ENCODE measurements at regions not wholly inside any gene's neighbourhood (a gene's known extent, or its start where the extent isn't known, plus 50 kb on each side); places are given as distances from the start of the nearest gene placed in this dataset.

GRCh38 chr2:2890246-2890645 is 487.4 kb downstream of the EIPR1 start:
- no peak overlapping the region for H3K4me3 Mint-ChIP-seq
- H3K4me1 Mint-ChIP-seq (ENCODE audit: low read depth): no peaks in the 10 kb centered on the region
- H3K27me3 Mint-ChIP-seq (ENCODE audit: insufficient read depth): no peaks in the 10 kb centered on the region; the same call in 1 of the 2 replicates
- peaks cover 21% of the 10 kb centered on the region; the same call in 1 of the 2 replicates for H3K36me3 Mint-ChIP-seq (ENCODE audit: low read depth)
- no peak for TF ChIP-seq CTCF (IDR thresholded peaks at IDR 0.05)
- H3K9me3 Mint-ChIP-seq: peaks cover 39% of the 10 kb centered on the region
- H3K27ac Mint-ChIP-seq: no peak overlapping the region
- DNase-seq: no peak

- no peak for TF ChIP-seq CTCF (IDR thresholded peaks at IDR 0.05)
- H3K27me3 Mint-ChIP-seq (ENCODE audit: insufficient read depth): no peaks in the 10 kb centered on the region; the same call in 1 of the 2 replicates
- no peaks in the 10 kb centered on the region for H3K4me1 Mint-ChIP-seq (ENCODE audit: low read depth)
- H3K4me3 Mint-ChIP-seq: no peak overlapping the region
- H3K9me3 Mint-ChIP-seq: peaks cover 39% of the 10 kb centered on the region
- H3K36me3 Mint-ChIP-seq (ENCODE audit: low read depth): peaks cover 21% of the 10 kb centered on the region; the same call in 1 of the 2 replicates
- H3K27ac Mint-ChIP-seq: no peak overlapping the region
- no peak for DNase-seq
Measured at GRCh38 chr2:2889646-2890045, 488.0 kb downstream of the EIPR1 start.

- no peak for TF ChIP-seq CTCF (IDR thresholded peaks at IDR 0.05)
- Mint-ChIP-seq H3K4me3 (no peak overlapping the region), H3K27me3 (ENCODE audit: insufficient read depth) (no peaks in the 10 kb centered on the region; the same call in 1 of the 2 replicates), H3K36me3 (ENCODE audit: low read depth) (peaks cover 21% of the 10 kb centered on the region; the same call in 1 of the 2 replicates), H3K4me1 (ENCODE audit: low read depth) (no peaks in the 10 kb centered on the region), H3K27ac (no peak overlapping the region), H3K9me3 (peaks cover 39% of the 10 kb centered on the region)
- no peak for DNase-seq
Measured at GRCh38 chr2:2889141-2889540, 488.5 kb downstream of the EIPR1 start.

- Mint-ChIP-seq H3K4me1 (ENCODE audit: low read depth) (no peaks in the 10 kb centered on the region), H3K27me3 (ENCODE audit: insufficient read depth) (no peaks in the 10 kb centered on the region; the same call in 1 of the 2 replicates)
Measured at GRCh38 chr2:2887772-2888387, 489.7 kb downstream of the EIPR1 start.

GRCh38 chr2:2886922-2887321 is 490.7 kb downstream of the EIPR1 start:
- no peak for TF ChIP-seq CTCF (IDR thresholded peaks at IDR 0.05)
- Mint-ChIP-seq H3K27me3 (ENCODE audit: insufficient read depth) (no peaks in the 10 kb centered on the region; the same call in 1 of the 2 replicates), H3K9me3 (peaks cover 38% of the 10 kb centered on the region), H3K4me1 (ENCODE audit: low read depth) (no peaks in the 10 kb centered on the region), H3K27ac (no peak overlapping the region), H3K36me3 (ENCODE audit: low read depth) (peaks cover 15% of the 10 kb centered on the region; the same call in 1 of the 2 replicates), H3K4me3 (no peak overlapping the region)
- no peak for DNase-seq

More at GRCh38 chr2:2887772-2888387, 489.7 kb downstream of the EIPR1 start:
- H3K4me3 Mint-ChIP-seq: no peak overlapping the region
- no peak for TF ChIP-seq CTCF (IDR thresholded peaks at IDR 0.05)
- H3K27ac Mint-ChIP-seq: no peak overlapping the region
- H3K36me3 Mint-ChIP-seq (ENCODE audit: low read depth): peaks cover 15% of the 10 kb centered on the region; the same call in 1 of the 2 replicates
- peaks cover 37% of the 10 kb centered on the region for H3K9me3 Mint-ChIP-seq
- no peak for DNase-seq

Data from HFFc6 (cell line).